ENCODE measurements at regions not wholly inside any gene's neighbourhood (a gene's known extent, or its start where the extent isn't known, plus 50 kb on each side); places are given as distances from the start of the nearest gene placed in this dataset.

GRCh38 chr4:174058846-174059245 lies 224.6 kb downstream of the FBXO8 start:
- Histone ChIP-seq H3K18ac (ENCODE audit: insufficient read length, low read depth, low read length) (no peak overlapping the region), H3K79me1 (ENCODE audit: insufficient read depth, low read depth, low read length, poor library complexity, severe bottlenecking) (no peaks in the 10 kb centered on the region), H3K27me3 (ENCODE audit: insufficient read depth, low read length) (no peaks in the 10 kb centered on the region), H3K23ac (ENCODE audit: insufficient read length, low read depth, low read length) (no peak overlapping the region), H3K27ac (ENCODE audit: insufficient read length, low read depth, low read length) (no peak overlapping the region), H4K8ac (replicated peaks; ENCODE audit: insufficient read length, low read depth, low read length) (no peak overlapping the region), H2BK5ac (ENCODE audit: insufficient read length, low read length) (no peak overlapping the region), H4K91ac (ENCODE audit: insufficient read length, low read depth, low read length) (no peak overlapping the region), H3K4ac (ENCODE audit: low read depth, low read length) (no peak overlapping the region), H3K23me2 (ENCODE audit: insufficient read length, low read depth, low read length, poor library complexity, severe bottlenecking) (no peaks in the 10 kb centered on the region), H2BK120ac (ENCODE audit: low read depth, low read length, poor library complexity, severe bottlenecking) (no peak overlapping the region), H3K9me3 (ENCODE audit: control insufficient read depth, low read depth, low read length) (no peaks in the 10 kb centered on the region), H3K79me2 (ENCODE audit: insufficient read depth, low read length) (no peaks in the 10 kb centered on the region), H4K20me1 (ENCODE audit: control insufficient read depth, insufficient read depth, insufficient read length) (no peaks in the 10 kb centered on the region), H3K14ac (ENCODE audit: insufficient read depth, low read length) (no peak overlapping the region), H3K4me2 (ENCODE audit: insufficient read depth, insufficient read length, low read length) (no peak overlapping the region), H2BK20ac (ENCODE audit: low read depth, low read length, poor library complexity, severe bottlenecking) (no peak overlapping the region), H3K9ac (ENCODE audit: extremely low read depth, insufficient read length, low read length) (no peak overlapping the region), H2AFZ (ENCODE audit: low read length) (no peak overlapping the region), H4K5ac (ENCODE audit: insufficient read length, low read depth, low read length) (no peak overlapping the region), H3K4me1 (ENCODE audit: insufficient read depth, low read length) (no peaks in the 10 kb centered on the region), H2AK5ac (ENCODE audit: insufficient read length, low read length) (no peak overlapping the region), H3T11ph (ENCODE audit: low read length) (no peak overlapping the region), H2BK15ac (ENCODE audit: low read depth, low read length) (no peak overlapping the region), H2BK12ac (ENCODE audit: insufficient read length, low read depth, low read length) (no peak overlapping the region), H3K56ac (ENCODE audit: insufficient read length, low read depth, low read length) (no peak overlapping the region)
- DNase-seq, result no peak
- Mint-ChIP-seq H3K9me3 (no peaks in the 10 kb centered on the region; a peak in 2 of 5 replicates), H3K27ac (no peak overlapping the region), H3K36me3 (ENCODE audit: insufficient read depth in 1 of 3, low read depth in 3 of 3) (no peaks in the 10 kb centered on the region; a peak in 2 of 7 replicates), H3K4me3 (no peak overlapping the region), H3K4me1 (peaks cover 4% of the 10 kb centered on the region in 2 experiments; a peak in 1 of 4 replicates), H3K27me3 (ENCODE audit: low read depth) (no peaks in the 10 kb centered on the region)
- TF ChIP-seq CTCF (conservative IDR thresholded peaks at IDR 0.05), result no peak
